Fibroblast of lung (primary cell): ENCODE measurements at regions not wholly inside any gene's neighbourhood (a gene's known extent, or its start where the extent isn't known, plus 50 kb on each side); places are given as distances from the start of the nearest gene placed in this dataset.

Experiments
- DNase-seq, 2 donors: peaks; one replicate each; pipeline versions ENCODE4 v3.0.0 to v3.0.0-alpha.2; 2010; ENCODE audit warnings: low read depth in 2 of 2
- H2AFZ ChIP-seq: 2 replicates; pipeline ENCODE4 v1.5.1; 2012; ENCODE audit warnings: low read length, control low read depth, inconsistent platforms
- H3K27ac ChIP-seq: 2 replicates; pipeline ENCODE4 v1.5.1; 2011; ENCODE audit warnings: low read length, control low read depth; ENCODE audit not compliant: insufficient read depth
- H3K27me3 ChIP-seq: 2 replicates; pipeline ENCODE4 v1.5.1; 2011; ENCODE audit warnings: mild to moderate bottlenecking, low read length; ENCODE audit not compliant: control insufficient read depth, insufficient read depth
- H3K36me3 ChIP-seq: 2 replicates; pipeline ENCODE4 v1.5.1; 2011; ENCODE audit warnings: low read length; ENCODE audit not compliant: control insufficient read depth, insufficient read depth
- H3K4me1 ChIP-seq: 2 replicates; pipeline ENCODE4 v1.5.1; 2011; ENCODE audit warnings: low read length; ENCODE audit not compliant: control insufficient read depth, insufficient read depth; ENCODE audit errors: extremely low read depth
- H3K4me2 ChIP-seq: 2 replicates; pipeline ENCODE4 v1.5.1; 2011; ENCODE audit warnings: low read length, control low read depth; ENCODE audit not compliant: insufficient read depth; ENCODE audit errors: extremely low read depth
- H3K4me3 ChIP-seq, 4 experiments: fragments of 200-600 bp in 1 of 4; sonication (generic) in 1 of 4; replicated peaks in 1 of 4; 2 replicates each; pipeline ENCODE4 v1.5.1; 2011 to 2016; ENCODE audit warnings: low read length in 4 of 4, low read depth in 3 of 4, mild to moderate bottlenecking in 3 of 4, control low read depth in 2 of 4, inconsistent platforms in 1 of 4, mixed read lengths in 1 of 4; ENCODE audit not compliant: insufficient read depth in 1 of 4; ENCODE audit errors: control extremely low read depth in 1 of 4
- H3K79me2 ChIP-seq: 2 replicates; pipeline ENCODE4 v1.5.1; 2012; ENCODE audit warnings: mild to moderate bottlenecking, low read length, inconsistent platforms; ENCODE audit not compliant: control insufficient read depth, insufficient read depth
- H3K9ac ChIP-seq: 2 replicates; pipeline ENCODE4 v1.5.1; 2011; ENCODE audit warnings: mild to moderate bottlenecking, low read length, control low read depth; ENCODE audit not compliant: insufficient read depth
- H3K9me3 ChIP-seq: 2 replicates; pipeline ENCODE4 v1.5.1; 2012; ENCODE audit warnings: low read depth, low read length; ENCODE audit not compliant: control insufficient read depth, insufficient read depth
- H4K20me1 ChIP-seq: 2 replicates; pipeline ENCODE4 v1.5.1; 2011; ENCODE audit warnings: low read length; ENCODE audit not compliant: control insufficient read depth, insufficient read depth; ENCODE audit errors: extremely low read depth
- EZH2 ChIP-seq: IDR thresholded peaks from 2 replicates; pipeline ENCODE4 v1.5.1; 2012; ENCODE audit warnings: low read length, control low read depth, mild to moderate bottlenecking; ENCODE audit errors: missing control alignments
- TF ChIP-seq, protein P1 (sequence below), 2 donors: IDR thresholded peaks in 1 of 2; conservative IDR thresholded peaks in 1 of 2; 1 replicate in 1 of 2; 2 replicates in 1 of 2; pipeline ENCODE4 v1.5.1; 2011 to 2012; ENCODE audit warnings: low read length in 2 of 2, control low read depth in 1 of 2, inconsistent platforms in 1 of 2, low read depth in 1 of 2, mild to moderate bottlenecking in 1 of 2

DNA sequence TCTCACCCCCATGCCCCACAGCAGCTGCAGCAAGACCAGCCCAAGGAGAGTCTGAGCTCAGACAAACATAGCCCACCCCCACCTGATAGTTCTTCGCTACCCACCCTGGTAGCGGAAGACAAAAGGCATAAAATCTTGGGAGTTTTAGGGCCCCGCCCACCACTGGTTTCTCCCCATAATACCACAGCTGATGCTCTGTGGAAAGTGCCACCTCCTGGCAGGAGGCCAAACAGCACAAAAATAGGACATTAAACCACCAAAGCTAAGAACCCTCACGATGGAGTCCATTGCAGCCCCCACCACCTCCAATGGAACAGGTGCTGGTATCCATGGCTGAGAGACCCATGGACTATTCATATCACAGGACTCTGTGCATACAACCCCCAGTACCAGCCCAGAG is 226.7 kb downstream of the SNCA start:
- no peak overlapping the region for H3K4me3 ChIP-seq
- no peaks in the 10 kb centered on the region for H3K9me3 ChIP-seq
- H3K36me3 ChIP-seq: no peaks in the 10 kb centered on the region
- no peaks in the 10 kb centered on the region for H3K79me2 ChIP-seq
- H3K4me1 ChIP-seq: no peaks in the 10 kb centered on the region
- no peak overlapping the region for H3K4me2 ChIP-seq
- no peak overlapping the region for H2AFZ ChIP-seq
- TF ChIP-seq EZH2: no peak
- TF ChIP-seq, protein P1, sequence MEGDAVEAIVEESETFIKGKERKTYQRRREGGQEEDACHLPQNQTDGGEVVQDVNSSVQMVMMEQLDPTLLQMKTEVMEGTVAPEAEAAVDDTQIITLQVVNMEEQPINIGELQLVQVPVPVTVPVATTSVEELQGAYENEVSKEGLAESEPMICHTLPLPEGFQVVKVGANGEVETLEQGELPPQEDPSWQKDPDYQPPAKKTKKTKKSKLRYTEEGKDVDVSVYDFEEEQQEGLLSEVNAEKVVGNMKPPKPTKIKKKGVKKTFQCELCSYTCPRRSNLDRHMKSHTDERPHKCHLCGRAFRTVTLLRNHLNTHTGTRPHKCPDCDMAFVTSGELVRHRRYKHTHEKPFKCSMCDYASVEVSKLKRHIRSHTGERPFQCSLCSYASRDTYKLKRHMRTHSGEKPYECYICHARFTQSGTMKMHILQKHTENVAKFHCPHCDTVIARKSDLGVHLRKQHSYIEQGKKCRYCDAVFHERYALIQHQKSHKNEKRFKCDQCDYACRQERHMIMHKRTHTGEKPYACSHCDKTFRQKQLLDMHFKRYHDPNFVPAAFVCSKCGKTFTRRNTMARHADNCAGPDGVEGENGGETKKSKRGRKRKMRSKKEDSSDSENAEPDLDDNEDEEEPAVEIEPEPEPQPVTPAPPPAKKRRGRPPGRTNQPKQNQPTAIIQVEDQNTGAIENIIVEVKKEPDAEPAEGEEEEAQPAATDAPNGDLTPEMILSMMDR (conservative IDR thresholded peaks at IDR 0.05 in 1 of 2, IDR thresholded peaks at IDR 0.05 in 1 of 2; ENCODE audit: low read depth in 1 of 2, low read length in 2 of 2): no peak
- DNase-seq: no peak
- peaks cover 4% of the 10 kb centered on the region for H3K27me3 ChIP-seq
- no peaks in the 10 kb centered on the region for H4K20me1 ChIP-seq
- H3K27ac ChIP-seq: no peak overlapping the region
- H3K9ac ChIP-seq: no peak overlapping the region

DNA sequence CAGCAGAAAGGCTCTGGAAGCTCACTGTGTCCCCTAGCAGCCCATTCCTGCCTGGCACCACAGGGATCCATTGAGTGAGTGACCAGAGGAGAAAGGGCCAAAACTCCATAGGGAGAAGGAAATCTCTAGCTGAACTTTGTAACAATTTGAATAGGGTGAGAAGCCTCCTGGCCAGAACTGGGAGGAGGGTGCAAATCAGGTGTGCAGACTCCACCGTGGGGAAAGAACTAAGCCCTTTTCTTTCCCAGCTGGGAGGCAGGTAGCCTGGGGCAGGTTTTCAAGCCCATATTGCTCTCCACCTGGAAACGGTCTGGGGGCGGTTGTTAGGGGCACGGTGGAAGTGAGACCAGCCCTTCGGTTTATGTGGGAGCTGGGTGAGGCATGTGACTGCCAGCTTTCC is 227.2 kb downstream of the SNCA start:
- H3K79me2 ChIP-seq: no peaks in the 10 kb centered on the region
- no peak for TF ChIP-seq EZH2
- TF ChIP-seq, protein P1 (conservative IDR thresholded peaks at IDR 0.05 in 1 of 2, IDR thresholded peaks at IDR 0.05 in 1 of 2; ENCODE audit: low read depth in 1 of 2, low read length in 2 of 2): no peak
- no peaks in the 10 kb centered on the region for H4K20me1 ChIP-seq

DNA sequence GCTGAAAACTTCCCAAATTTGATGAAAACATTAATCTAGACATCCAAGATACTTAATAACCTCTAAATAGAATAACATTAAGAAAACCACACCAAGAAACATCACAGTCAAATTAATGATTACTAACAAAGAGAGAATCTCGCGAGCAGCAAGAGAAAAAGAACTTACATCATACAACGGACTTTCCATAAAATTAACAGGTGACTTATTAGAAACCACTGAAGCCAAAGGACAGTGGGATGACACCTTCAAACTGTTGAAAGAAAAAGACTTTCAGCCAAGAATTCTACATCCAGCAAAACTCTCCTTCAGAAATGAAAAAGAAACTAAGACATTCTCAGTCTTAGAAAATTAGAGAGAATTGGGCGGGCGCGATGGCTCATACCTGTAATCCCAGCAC is 232.0 kb downstream of the SNCA start:
- no peak overlapping the region for H3K4me2 ChIP-seq
- no peaks in the 10 kb centered on the region for H3K79me2 ChIP-seq
- DNase-seq: no peak
- TF ChIP-seq, protein P1 (conservative IDR thresholded peaks at IDR 0.05 in 1 of 2, IDR thresholded peaks at IDR 0.05 in 1 of 2; ENCODE audit: low read depth in 1 of 2, low read length in 2 of 2): no peak
- TF ChIP-seq EZH2: no peak
- H3K9me3 ChIP-seq: no peaks in the 10 kb centered on the region
- H3K27ac ChIP-seq: no peak overlapping the region
- no peaks in the 10 kb centered on the region for H4K20me1 ChIP-seq
- H3K36me3 ChIP-seq: no peaks in the 10 kb centered on the region
- no peaks in the 10 kb centered on the region for H3K27me3 ChIP-seq
- no peaks in the 10 kb centered on the region for H3K4me1 ChIP-seq
- no peak overlapping the region for H3K4me3 ChIP-seq
- H3K9ac ChIP-seq: no peak overlapping the region
- H2AFZ ChIP-seq: no peak overlapping the region

More for the DNA sequence above, 227.2 kb downstream of the SNCA start:
- no peak overlapping the region for H2AFZ ChIP-seq
- peaks cover 4% of the 10 kb centered on the region for H3K27me3 ChIP-seq
- no peaks in the 10 kb centered on the region for H3K9me3 ChIP-seq
- no peak overlapping the region for H3K9ac ChIP-seq
- H3K4me1 ChIP-seq: no peaks in the 10 kb centered on the region
- H3K27ac ChIP-seq: no peak overlapping the region
- no peak overlapping the region for H3K4me2 ChIP-seq
- no peak overlapping the region for H3K4me3 ChIP-seq
- no peaks in the 10 kb centered on the region for H3K36me3 ChIP-seq
- DNase-seq: no peak
